ENCODE measurements at regions not wholly inside any gene's neighbourhood (a gene's known extent, or its start where the extent isn't known, plus 50 kb on each side); places are given as distances from the start of the nearest gene placed in this dataset.

DNA sequence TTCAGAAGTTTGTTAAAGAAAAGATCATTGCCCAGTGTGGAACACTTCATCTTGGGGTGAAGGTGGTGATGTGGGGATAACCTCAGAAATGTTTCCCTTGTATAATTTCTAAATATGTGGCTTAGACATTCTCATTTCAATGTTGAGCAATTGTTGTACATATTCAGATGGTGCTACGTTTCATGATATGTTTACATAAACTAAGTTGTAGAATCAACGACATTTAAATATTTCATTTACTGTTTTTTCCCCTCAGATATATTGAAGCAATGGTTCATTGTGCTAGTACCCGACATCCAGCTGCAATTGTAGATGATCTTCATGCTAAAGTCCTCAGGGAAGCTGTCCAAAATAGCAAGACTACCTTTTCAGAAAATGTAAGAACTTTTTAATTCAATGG lies 92.6 kb downstream of the BLTP1 start:
- TF ChIP-seq CTCF (IDR thresholded peaks at IDR 0.05; ENCODE audit: insufficient read depth, low read length, poor library complexity, severe bottlenecking): no peak
- H3K36me3 ChIP-seq (ENCODE audit: control insufficient read depth, insufficient read depth, low read length): no peaks in the 10 kb centered on the region
- no peaks in the 10 kb centered on the region for H3K27me3 ChIP-seq (replicated peaks; ENCODE audit: control insufficient read depth, insufficient read depth, low read length)
- DNase-seq (ENCODE audit: extremely low read depth, insufficient read length): no peak
- no peak overlapping the region for H3K4me3 ChIP-seq (replicated peaks; ENCODE audit: low read depth, low read length)

DNA sequence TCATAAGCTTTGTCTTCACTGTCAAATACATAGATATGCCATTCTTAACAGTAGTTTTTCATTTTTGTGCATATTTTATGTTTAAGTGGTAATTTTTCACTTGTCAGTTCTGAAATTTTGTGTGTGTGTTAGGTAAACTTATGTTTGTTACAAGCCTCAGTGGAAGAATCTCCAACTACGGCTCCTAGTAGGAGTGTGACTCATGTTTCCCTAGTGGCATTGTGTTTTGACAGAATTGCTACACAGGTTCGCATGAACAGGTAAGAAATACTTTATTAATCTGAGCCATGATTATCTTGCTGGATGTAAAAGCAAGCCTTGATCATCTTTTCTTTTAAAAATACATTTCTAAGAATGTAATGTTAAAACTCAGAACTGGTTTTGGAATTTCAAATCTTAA lies 94.4 kb downstream of the BLTP1 start:
- Histone ChIP-seq H3K36me3 (ENCODE audit: control insufficient read depth, insufficient read depth, low read length) (no peaks in the 10 kb centered on the region), H3K27me3 (replicated peaks; ENCODE audit: control insufficient read depth, insufficient read depth, low read length) (no peaks in the 10 kb centered on the region), H3K4me3 (replicated peaks; ENCODE audit: low read depth, low read length) (no peak overlapping the region)
- no peak for TF ChIP-seq CTCF (IDR thresholded peaks at IDR 0.05; ENCODE audit: insufficient read depth, low read length, poor library complexity, severe bottlenecking)
- no peak for DNase-seq (ENCODE audit: extremely low read depth, insufficient read length)

DNA sequence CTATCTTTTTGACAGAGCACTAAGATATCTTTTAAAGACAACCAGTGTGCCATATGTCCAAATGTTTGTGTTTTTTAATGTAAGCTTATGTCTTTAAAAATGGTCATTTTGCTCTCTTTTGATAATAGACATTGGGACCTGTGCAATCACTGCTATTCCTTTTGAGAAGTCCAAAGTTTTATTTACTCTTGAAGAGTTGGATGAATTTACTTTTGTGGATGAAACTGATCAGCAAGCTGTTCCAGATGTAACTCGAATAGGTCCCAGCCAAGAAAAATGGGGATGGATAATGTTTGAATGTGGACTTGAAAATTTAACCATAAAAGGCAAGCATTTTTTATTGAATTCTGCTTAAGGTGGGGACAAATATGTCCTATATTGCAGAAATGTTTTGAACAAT lies 97.2 kb downstream of the BLTP1 start:
- Histone ChIP-seq H3K36me3 (ENCODE audit: control insufficient read depth, insufficient read depth, low read length) (peaks cover 2% of the 10 kb centered on the region; the same call in 1 of the 2 replicates), H3K27me3 (replicated peaks; ENCODE audit: control insufficient read depth, insufficient read depth, low read length) (no peaks in the 10 kb centered on the region), H3K4me3 (replicated peaks; ENCODE audit: low read depth, low read length) (no peak overlapping the region)
- DNase-seq (ENCODE audit: extremely low read depth, insufficient read length): no peak
- no peak for TF ChIP-seq CTCF (IDR thresholded peaks at IDR 0.05; ENCODE audit: insufficient read depth, low read length, poor library complexity, severe bottlenecking)

DNA sequence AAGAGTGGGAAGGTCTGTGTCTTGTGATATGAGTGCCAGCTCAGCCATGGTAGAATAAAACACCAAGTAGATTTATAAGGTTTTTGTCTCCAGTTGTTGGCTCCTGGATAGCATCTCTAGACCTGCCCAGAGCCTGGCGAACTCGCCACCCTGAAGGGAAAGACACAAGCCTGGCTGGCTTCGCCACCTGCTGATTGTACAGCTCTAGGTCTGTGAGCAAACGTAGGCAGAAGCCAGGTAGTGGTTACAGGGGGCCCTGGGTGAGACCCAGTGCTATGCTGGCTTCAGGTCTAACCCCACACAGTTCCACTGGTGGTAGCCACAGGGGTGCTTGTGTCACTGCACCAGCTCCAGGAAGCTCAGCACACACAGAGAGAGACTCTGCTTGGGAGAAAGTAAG lies 100.5 kb downstream of the BLTP1 start:
- Histone ChIP-seq H3K4me3 (replicated peaks; ENCODE audit: low read depth, low read length) (no peak overlapping the region), H3K36me3 (ENCODE audit: control insufficient read depth, insufficient read depth, low read length) (peaks cover 4% of the 10 kb centered on the region; the same call in 1 of the 2 replicates), H3K27me3 (replicated peaks; ENCODE audit: control insufficient read depth, insufficient read depth, low read length) (no peaks in the 10 kb centered on the region)
- TF ChIP-seq CTCF (IDR thresholded peaks at IDR 0.05; ENCODE audit: insufficient read depth, low read length, poor library complexity, severe bottlenecking): no peak
- DNase-seq (ENCODE audit: extremely low read depth, insufficient read length): no peak

DNA sequence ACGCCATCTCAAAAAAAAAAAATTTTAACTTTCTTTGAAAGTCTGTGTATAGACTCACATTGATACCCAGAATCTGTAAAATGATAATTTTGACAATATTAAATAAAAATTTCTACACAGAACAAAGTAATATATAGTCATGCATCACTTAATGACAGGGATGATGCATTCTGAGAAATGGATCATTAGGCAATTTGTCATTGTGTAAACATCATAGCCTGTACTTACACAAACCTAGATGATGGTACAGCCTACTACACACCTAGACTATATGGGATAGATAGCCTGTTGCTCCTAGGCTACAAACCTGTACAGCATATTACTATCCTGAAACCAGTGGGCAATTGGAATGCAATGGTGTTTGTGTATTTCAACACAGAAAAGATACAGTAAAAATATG lies 107.7 kb downstream of the BLTP1 start:
- Histone ChIP-seq H3K36me3 (ENCODE audit: control insufficient read depth, insufficient read depth, low read length) (peaks cover 3% of the 10 kb centered on the region), H3K4me3 (replicated peaks; ENCODE audit: low read depth, low read length) (no peak overlapping the region), H3K27me3 (replicated peaks; ENCODE audit: control insufficient read depth, insufficient read depth, low read length) (no peaks in the 10 kb centered on the region)
- DNase-seq (ENCODE audit: extremely low read depth, insufficient read length): no peak
- no peak for TF ChIP-seq CTCF (IDR thresholded peaks at IDR 0.05; ENCODE audit: insufficient read depth, low read length, poor library complexity, severe bottlenecking)

GRCh38 chr4:122276359-122276758 lies 102.5 kb upstream of the ADAD1 start:
- no peak overlapping the region for H3K4me3 ChIP-seq (replicated peaks; ENCODE audit: low read depth, low read length)
- TF ChIP-seq CTCF (IDR thresholded peaks at IDR 0.05; ENCODE audit: insufficient read depth, low read length, poor library complexity, severe bottlenecking): no peak

More at GRCh38 chr4:122276359-122276758, 102.5 kb upstream of the ADAD1 start:
- DNase-seq (ENCODE audit: extremely low read depth, insufficient read length): no peak
- no peaks in the 10 kb centered on the region; the same call in 1 of the 2 replicates for H3K36me3 ChIP-seq (ENCODE audit: control insufficient read depth, insufficient read depth, low read length)
- no peaks in the 10 kb centered on the region for H3K27me3 ChIP-seq (replicated peaks; ENCODE audit: control insufficient read depth, insufficient read depth, low read length)

Data from GM06990 (cell line).